WTC11 (cell line): ENCODE measurements at regions not wholly inside any gene's neighbourhood (a gene's known extent, or its start where the extent isn't known, plus 50 kb on each side); places are given as distances from the start of the nearest gene placed in this dataset.

Experiments used
- ATAC-seq: fragments of 200-7000 bp; cut with Tn5 transposase; 2 replicates; pipeline ENCODE4 v1.10.0; 2021; ENCODE audit warnings: mild to moderate bottlenecking, moderate library complexity
- CTCF ChIA-PET: fragments of 300-600 bp; sonication (Branson Sonifier 250); formaldehyde crosslinking; loops from one replicate; lab custom pipeline; 2021; ENCODE audit warnings: antibody characterized with exemption; lab: Charles Lee
- POLR2A ChIA-PET: fragments of 350-600 bp; sonication (Branson Sonifier 250); formaldehyde crosslinking; loops from one replicate; lab custom pipeline; 2021; ENCODE audit warnings: antibody characterized with exemption; lab: Charles Lee
- DNase-seq: peaks from one replicate; pipeline ENCODE4 v3.0.0; 2021; ENCODE audit warnings: low spot score
- H3K27ac Mint-ChIP-seq: 2 replicates; pipeline ENCODE4 v1.8.0; 2021; ENCODE audit warnings: mixed read lengths
- H3K27me3 Mint-ChIP-seq: 2 replicates; pipeline ENCODE4 v1.8.0; 2021; ENCODE audit warnings: low read depth, mild to moderate bottlenecking, moderate library complexity, mixed read lengths
- H3K36me3 Mint-ChIP-seq: 2 replicates; pipeline ENCODE4 v1.8.0; 2021; ENCODE audit warnings: mixed read lengths
- H3K4me1 Mint-ChIP-seq: 2 replicates; pipeline ENCODE4 v1.8.0; 2022; ENCODE audit warnings: mixed read lengths
- H3K4me3 Mint-ChIP-seq: 2 replicates; pipeline ENCODE4 v1.8.0; 2021; ENCODE audit warnings: mild to moderate bottlenecking, moderate library complexity, mixed read lengths
- H3K9me3 Mint-ChIP-seq: 2 replicates; pipeline ENCODE4 v1.8.0; 2021; ENCODE audit warnings: mixed read lengths
- CREM ChIP-seq: sonication (generic); formaldehyde crosslinking; IDR thresholded peaks from 2 replicates; pipeline ENCODE4 v1.8.1; 2022; ENCODE audit warnings: mild to moderate bottlenecking, missing genetic modification reagents, moderate library complexity
- ETV6 ChIP-seq: sonication (generic); formaldehyde crosslinking; IDR thresholded peaks from 2 replicates; pipeline ENCODE4 v1.8.1; 2022; ENCODE audit warnings: mild to moderate bottlenecking, missing genetic modification reagents
- IRF2 ChIP-seq: sonication (generic); formaldehyde crosslinking; IDR thresholded peaks from 2 replicates; pipeline ENCODE4 v1.8.0; 2022; ENCODE audit warnings: low read depth, missing genetic modification reagents, borderline replicate concordance
- JUN ChIP-seq: sonication (generic); formaldehyde crosslinking; IDR thresholded peaks from 2 replicates; pipeline ENCODE4 v1.8.0; 2023; ENCODE audit warnings: mild to moderate bottlenecking, missing genetic modification reagents
- MXD4 ChIP-seq: fragments of 250-450 bp; sonication (Bioruptor Pico); IDR thresholded peaks from 2 replicates; pipeline ENCODE4 v1.8.0; 2021; ENCODE audit warnings: mild to moderate bottlenecking, moderate library complexity, borderline replicate concordance
- NR2C2 ChIP-seq: sonication (generic); formaldehyde crosslinking; IDR thresholded peaks from 2 replicates; pipeline ENCODE4 v1.8.0; 2022; ENCODE audit warnings: mild to moderate bottlenecking, missing genetic modification reagents
- NR3C1 ChIP-seq: sonication (generic); formaldehyde crosslinking; conservative IDR thresholded peaks from 2 replicates; pipeline ENCODE4 v1.8.1; 2023; ENCODE audit warnings: low read depth, mild to moderate bottlenecking, missing genetic modification reagents
- PRRX2 ChIP-seq: fragments of 250-450 bp; sonication (Bioruptor Pico); IDR thresholded peaks from 2 replicates; pipeline ENCODE4 v1.8.0; 2021; ENCODE audit warnings: mild to moderate bottlenecking
- SOX15 ChIP-seq: fragments of 250-450 bp; sonication (Bioruptor Pico); IDR thresholded peaks from 2 replicates; pipeline ENCODE4 v1.9.0; 2021; ENCODE audit warnings: mild to moderate bottlenecking
- SP1 ChIP-seq: sonication (generic); formaldehyde crosslinking; conservative IDR thresholded peaks from 2 replicates; pipeline ENCODE4 v1.8.1; 2022; ENCODE audit warnings: missing genetic modification reagents
- TEAD1 ChIP-seq: sonication (generic); formaldehyde crosslinking; IDR thresholded peaks from 2 replicates; pipeline ENCODE4 v1.8.0; 2022; ENCODE audit warnings: mild to moderate bottlenecking, missing genetic modification reagents
- TEAD4 ChIP-seq: sonication (generic); formaldehyde crosslinking; IDR thresholded peaks from 2 replicates; pipeline ENCODE4 v1.8.0; 2022; ENCODE audit warnings: mild to moderate bottlenecking, missing genetic modification reagents
- TP53 ChIP-seq: sonication (generic); formaldehyde crosslinking; IDR thresholded peaks from 2 replicates; pipeline ENCODE4 v1.8.1; 2023; ENCODE audit warnings: mild to moderate bottlenecking, missing genetic modification reagents
- ZNF317 ChIP-seq: sonication (generic); formaldehyde crosslinking; IDR thresholded peaks from 2 replicates; pipeline ENCODE4 v1.8.1; 2023; ENCODE audit warnings: low read depth, mild to moderate bottlenecking, moderate library complexity, missing genetic modification reagents, borderline replicate concordance
- ZNF396 ChIP-seq: fragments of 250-450 bp; sonication (Bioruptor Pico); IDR thresholded peaks from 2 replicates; pipeline ENCODE4 v1.8.0; 2021; ENCODE audit warnings: mild to moderate bottlenecking, moderate library complexity, borderline replicate concordance
- ZNF416 ChIP-seq: fragments of 250-450 bp; sonication (Bioruptor Pico); IDR thresholded peaks from 2 replicates; pipeline ENCODE4 v1.9.0; 2021; ENCODE audit warnings: mild to moderate bottlenecking, inconsistent platforms
- TF ChIP-seq, protein P1 (sequence below): sonication (generic); formaldehyde crosslinking; IDR thresholded peaks from 2 replicates; pipeline ENCODE4 v1.8.0; 2022; ENCODE audit warnings: mild to moderate bottlenecking, missing genetic modification reagents
- TF ChIP-seq, protein P2 (sequence below): fragments of 250-450 bp; sonication (Bioruptor Pico); IDR thresholded peaks from 2 replicates; pipeline ENCODE4 v1.9.0; 2021; ENCODE audit warnings: mild to moderate bottlenecking
- TF ChIP-seq, protein P3 (sequence below): sonication (generic); formaldehyde crosslinking; IDR thresholded peaks from 2 replicates; pipeline ENCODE4 v1.8.1; 2022; ENCODE audit warnings: mild to moderate bottlenecking, moderate library complexity, missing genetic modification reagents
- TF ChIP-seq, protein P4 (sequence below): sonication (generic); formaldehyde crosslinking; IDR thresholded peaks from 2 replicates; pipeline ENCODE4 v1.8.0; 2022; ENCODE audit warnings: mild to moderate bottlenecking, missing genetic modification reagents
- TF ChIP-seq, protein P5 (sequence below): sonication (generic); formaldehyde crosslinking; IDR thresholded peaks from 2 replicates; pipeline ENCODE4 v1.8.1; 2023; ENCODE audit warnings: mild to moderate bottlenecking, missing genetic modification reagents, moderate library complexity
- TF ChIP-seq, protein P6 (sequence below): fragments of 250-450 bp; sonication (Bioruptor Pico); IDR thresholded peaks from 2 replicates; pipeline ENCODE4 v1.9.0; 2021; ENCODE audit warnings: mild to moderate bottlenecking, borderline replicate concordance
- TF ChIP-seq, protein P7 (sequence below): fragments of 250-450 bp; sonication (Bioruptor Pico); IDR thresholded peaks from 2 replicates; pipeline ENCODE4 v1.9.0; 2021; ENCODE audit warnings: mild to moderate bottlenecking
- TF ChIP-seq, protein P8 (sequence below): fragments of 250-450 bp; sonication (Bioruptor Pico); IDR thresholded peaks from 2 replicates; pipeline ENCODE4 v1.9.0; 2021; ENCODE audit warnings: moderate library complexity, mild to moderate bottlenecking, inconsistent platforms, borderline replicate concordance

DNA sequence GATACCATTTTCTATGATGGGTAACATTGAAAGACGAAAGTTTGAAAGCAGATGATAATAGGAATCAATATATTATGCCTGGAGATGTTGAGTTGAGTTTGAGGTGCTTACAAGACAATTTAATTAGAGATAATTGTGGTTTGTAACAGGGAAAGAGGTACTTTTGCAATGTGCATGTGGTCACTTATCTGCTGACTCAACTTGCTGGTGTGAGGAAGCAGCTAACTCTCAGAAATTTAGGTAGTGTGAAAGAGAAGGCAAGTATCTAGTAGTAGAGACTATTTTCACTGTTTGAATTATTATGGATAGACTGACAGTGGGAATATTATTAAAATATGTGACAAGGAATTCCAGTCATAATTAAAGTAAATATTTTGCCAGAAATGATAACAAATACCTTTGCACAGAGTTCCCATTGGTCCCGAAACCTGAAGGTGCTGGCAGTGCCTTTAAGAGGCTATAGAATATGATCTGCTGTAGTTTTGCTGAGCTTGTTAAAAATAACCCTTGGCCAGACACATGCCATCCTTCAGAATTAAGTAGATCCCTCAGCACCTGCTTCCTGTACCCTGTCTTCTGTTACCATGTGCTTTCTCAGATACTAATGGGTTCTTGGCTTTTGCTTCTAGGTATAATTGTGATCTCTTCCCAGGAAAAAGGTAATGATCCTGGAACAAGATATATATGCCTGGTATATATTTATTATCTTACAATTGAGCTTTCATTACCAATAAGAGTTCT, 315.9 kb downstream of the BCHE start:
- Mint-ChIP-seq H3K36me3 (no peaks in the 10 kb centered on the region), H3K9me3 (no peaks in the 10 kb centered on the region), H3K27ac (no peak overlapping the region), H3K27me3 (no peaks in the 10 kb centered on the region)
- no peak for ATAC-seq
- POLR2A ChIA-PET, result no interaction called here
- no peak for TF ChIP-seq TP53
- TF ChIP-seq, protein P1, sequence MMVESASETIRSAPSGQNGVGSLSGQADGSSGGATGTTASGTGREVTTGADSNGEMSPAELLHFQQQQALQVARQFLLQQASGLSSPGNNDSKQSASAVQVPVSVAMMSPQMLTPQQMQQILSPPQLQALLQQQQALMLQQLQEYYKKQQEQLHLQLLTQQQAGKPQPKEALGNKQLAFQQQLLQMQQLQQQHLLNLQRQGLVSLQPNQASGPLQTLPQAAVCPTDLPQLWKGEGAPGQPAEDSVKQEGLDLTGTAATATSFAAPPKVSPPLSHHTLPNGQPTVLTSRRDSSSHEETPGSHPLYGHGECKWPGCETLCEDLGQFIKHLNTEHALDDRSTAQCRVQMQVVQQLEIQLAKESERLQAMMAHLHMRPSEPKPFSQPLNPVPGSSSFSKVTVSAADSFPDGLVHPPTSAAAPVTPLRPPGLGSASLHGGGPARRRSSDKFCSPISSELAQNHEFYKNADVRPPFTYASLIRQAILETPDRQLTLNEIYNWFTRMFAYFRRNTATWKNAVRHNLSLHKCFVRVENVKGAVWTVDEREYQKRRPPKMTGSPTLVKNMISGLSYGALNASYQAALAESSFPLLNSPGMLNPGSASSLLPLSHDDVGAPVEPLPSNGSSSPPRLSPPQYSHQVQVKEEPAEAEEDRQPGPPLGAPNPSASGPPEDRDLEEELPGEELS (CRISPR knock-in tag), result no peak
- TF ChIP-seq, protein P2, sequence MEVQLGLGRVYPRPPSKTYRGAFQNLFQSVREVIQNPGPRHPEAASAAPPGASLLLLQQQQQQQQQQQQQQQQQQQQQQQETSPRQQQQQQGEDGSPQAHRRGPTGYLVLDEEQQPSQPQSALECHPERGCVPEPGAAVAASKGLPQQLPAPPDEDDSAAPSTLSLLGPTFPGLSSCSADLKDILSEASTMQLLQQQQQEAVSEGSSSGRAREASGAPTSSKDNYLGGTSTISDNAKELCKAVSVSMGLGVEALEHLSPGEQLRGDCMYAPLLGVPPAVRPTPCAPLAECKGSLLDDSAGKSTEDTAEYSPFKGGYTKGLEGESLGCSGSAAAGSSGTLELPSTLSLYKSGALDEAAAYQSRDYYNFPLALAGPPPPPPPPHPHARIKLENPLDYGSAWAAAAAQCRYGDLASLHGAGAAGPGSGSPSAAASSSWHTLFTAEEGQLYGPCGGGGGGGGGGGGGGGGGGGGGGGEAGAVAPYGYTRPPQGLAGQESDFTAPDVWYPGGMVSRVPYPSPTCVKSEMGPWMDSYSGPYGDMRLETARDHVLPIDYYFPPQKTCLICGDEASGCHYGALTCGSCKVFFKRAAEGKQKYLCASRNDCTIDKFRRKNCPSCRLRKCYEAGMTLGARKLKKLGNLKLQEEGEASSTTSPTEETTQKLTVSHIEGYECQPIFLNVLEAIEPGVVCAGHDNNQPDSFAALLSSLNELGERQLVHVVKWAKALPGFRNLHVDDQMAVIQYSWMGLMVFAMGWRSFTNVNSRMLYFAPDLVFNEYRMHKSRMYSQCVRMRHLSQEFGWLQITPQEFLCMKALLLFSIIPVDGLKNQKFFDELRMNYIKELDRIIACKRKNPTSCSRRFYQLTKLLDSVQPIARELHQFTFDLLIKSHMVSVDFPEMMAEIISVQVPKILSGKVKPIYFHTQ, result no peak
- TF ChIP-seq NR2C2 (CRISPR knock-in tag), result no peak
- TF ChIP-seq, protein P3, sequence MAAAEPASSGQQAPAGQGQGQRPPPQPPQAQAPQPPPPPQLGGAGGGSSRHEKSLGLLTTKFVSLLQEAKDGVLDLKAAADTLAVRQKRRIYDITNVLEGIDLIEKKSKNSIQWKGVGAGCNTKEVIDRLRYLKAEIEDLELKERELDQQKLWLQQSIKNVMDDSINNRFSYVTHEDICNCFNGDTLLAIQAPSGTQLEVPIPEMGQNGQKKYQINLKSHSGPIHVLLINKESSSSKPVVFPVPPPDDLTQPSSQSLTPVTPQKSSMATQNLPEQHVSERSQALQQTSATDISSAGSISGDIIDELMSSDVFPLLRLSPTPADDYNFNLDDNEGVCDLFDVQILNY (CRISPR knock-in tag), result no peak
- no peak for TF ChIP-seq SP1
- TF ChIP-seq ETV6 (CRISPR knock-in tag), result no peak
- no peak for TF ChIP-seq ZNF416 (CRISPR knock-in tag)
- TF ChIP-seq ZNF396, result no peak
- no peak for TF ChIP-seq JUN (CRISPR knock-in tag)
- no peak for TF ChIP-seq MXD4 (CRISPR knock-in tag)
- TF ChIP-seq SOX15 (CRISPR knock-in tag), result no peak
- TF ChIP-seq, protein P4, sequence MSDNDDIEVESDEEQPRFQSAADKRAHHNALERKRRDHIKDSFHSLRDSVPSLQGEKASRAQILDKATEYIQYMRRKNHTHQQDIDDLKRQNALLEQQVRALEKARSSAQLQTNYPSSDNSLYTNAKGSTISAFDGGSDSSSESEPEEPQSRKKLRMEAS (CRISPR knock-in tag), result no peak
- no peak for TF ChIP-seq IRF2 (CRISPR knock-in tag)
- TF ChIP-seq TEAD4 (CRISPR knock-in tag), result no peak
- TF ChIP-seq ZNF317, result no peak
- TF ChIP-seq CREM (CRISPR knock-in tag), result no peak
- TF ChIP-seq, all 79 proteins: peak for 0
- H3K4me1 Mint-ChIP-seq, result 0 out of 2 replicates have a peak, but pooled peaks cover under 1% of the 10 kb centered on the region
- DNase-seq, result no peak
- H3K4me3 Mint-ChIP-seq, result no peak overlapping the region
- CTCF ChIA-PET, result no interaction called here

DNA sequence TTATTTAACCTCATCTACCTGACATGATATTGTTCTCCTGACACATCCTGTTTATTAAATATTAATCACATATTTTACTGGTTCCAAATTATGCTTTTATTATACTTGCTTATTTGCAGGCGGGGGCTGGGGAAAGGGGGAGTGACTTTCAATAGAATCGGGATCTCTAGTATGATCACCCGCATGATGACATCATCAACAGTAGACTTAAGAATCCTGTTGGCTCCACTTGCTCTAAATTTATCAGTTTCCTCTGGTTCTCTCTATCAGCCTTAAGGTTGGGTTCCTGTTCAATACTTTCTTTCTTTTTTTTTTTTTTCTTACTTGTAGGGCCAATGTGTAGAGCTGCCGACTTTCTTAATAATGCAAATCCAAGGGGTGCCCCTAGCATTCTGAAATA, 317.5 kb downstream of the BCHE start:
- no peaks in the 10 kb centered on the region for H3K27me3 Mint-ChIP-seq
- no peak for ATAC-seq
- H3K27ac Mint-ChIP-seq, result no peak overlapping the region
- no peaks in the 10 kb centered on the region for H3K4me1 Mint-ChIP-seq
- H3K36me3 Mint-ChIP-seq, result no peaks in the 10 kb centered on the region
- ChIA-PET POLR2A (no interaction called here), CTCF (no interaction called here)
- no peak overlapping the region for H3K4me3 Mint-ChIP-seq
- DNase-seq, result no peak
- no peaks in the 10 kb centered on the region for H3K9me3 Mint-ChIP-seq
- TF ChIP-seq NR3C1 (CRISPR knock-in tag) (no peak), PRRX2 (CRISPR knock-in tag) (no peak), CREM (CRISPR knock-in tag) (no peak), TEAD1 (CRISPR knock-in tag) (no peak), SOX15 (CRISPR knock-in tag) (no peak)
- TF ChIP-seq, protein P5, sequence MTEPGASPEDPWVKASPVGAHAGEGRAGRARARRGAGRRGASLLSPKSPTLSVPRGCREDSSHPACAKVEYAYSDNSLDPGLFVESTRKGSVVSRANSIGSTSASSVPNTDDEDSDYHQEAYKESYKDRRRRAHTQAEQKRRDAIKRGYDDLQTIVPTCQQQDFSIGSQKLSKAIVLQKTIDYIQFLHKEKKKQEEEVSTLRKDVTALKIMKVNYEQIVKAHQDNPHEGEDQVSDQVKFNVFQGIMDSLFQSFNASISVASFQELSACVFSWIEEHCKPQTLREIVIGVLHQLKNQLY (CRISPR knock-in tag), result no peak
- TF ChIP-seq, protein P6, sequence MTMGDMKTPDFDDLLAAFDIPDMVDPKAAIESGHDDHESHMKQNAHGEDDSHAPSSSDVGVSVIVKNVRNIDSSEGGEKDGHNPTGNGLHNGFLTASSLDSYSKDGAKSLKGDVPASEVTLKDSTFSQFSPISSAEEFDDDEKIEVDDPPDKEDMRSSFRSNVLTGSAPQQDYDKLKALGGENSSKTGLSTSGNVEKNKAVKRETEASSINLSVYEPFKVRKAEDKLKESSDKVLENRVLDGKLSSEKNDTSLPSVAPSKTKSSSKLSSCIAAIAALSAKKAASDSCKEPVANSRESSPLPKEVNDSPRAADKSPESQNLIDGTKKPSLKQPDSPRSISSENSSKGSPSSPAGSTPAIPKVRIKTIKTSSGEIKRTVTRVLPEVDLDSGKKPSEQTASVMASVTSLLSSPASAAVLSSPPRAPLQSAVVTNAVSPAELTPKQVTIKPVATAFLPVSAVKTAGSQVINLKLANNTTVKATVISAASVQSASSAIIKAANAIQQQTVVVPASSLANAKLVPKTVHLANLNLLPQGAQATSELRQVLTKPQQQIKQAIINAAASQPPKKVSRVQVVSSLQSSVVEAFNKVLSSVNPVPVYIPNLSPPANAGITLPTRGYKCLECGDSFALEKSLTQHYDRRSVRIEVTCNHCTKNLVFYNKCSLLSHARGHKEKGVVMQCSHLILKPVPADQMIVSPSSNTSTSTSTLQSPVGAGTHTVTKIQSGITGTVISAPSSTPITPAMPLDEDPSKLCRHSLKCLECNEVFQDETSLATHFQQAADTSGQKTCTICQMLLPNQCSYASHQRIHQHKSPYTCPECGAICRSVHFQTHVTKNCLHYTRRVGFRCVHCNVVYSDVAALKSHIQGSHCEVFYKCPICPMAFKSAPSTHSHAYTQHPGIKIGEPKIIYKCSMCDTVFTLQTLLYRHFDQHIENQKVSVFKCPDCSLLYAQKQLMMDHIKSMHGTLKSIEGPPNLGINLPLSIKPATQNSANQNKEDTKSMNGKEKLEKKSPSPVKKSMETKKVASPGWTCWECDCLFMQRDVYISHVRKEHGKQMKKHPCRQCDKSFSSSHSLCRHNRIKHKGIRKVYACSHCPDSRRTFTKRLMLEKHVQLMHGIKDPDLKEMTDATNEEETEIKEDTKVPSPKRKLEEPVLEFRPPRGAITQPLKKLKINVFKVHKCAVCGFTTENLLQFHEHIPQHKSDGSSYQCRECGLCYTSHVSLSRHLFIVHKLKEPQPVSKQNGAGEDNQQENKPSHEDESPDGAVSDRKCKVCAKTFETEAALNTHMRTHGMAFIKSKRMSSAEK (CRISPR knock-in tag), result no peak
- TF ChIP-seq, protein P4 (CRISPR knock-in tag), result no peak
- TF ChIP-seq, protein P7, sequence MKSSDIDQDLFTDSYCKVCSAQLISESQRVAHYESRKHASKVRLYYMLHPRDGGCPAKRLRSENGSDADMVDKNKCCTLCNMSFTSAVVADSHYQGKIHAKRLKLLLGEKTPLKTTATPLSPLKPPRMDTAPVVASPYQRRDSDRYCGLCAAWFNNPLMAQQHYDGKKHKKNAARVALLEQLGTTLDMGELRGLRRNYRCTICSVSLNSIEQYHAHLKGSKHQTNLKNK (CRISPR knock-in tag), result no peak
- TF ChIP-seq, protein P8, sequence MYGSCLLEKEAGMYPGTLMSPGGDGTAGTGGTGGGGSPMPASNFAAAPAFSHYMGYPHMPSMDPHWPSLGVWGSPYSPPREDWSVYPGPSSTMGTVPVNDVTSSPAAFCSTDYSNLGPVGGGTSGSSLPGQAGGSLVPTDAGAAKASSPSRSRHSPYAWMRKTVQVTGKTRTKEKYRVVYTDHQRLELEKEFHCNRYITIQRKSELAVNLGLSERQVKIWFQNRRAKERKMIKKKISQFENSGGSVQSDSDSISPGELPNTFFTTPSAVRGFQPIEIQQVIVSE, result no peak
